GM19468 (cell line): ENCODE measurements at regions not wholly inside any gene's neighbourhood (a gene's known extent, or its start where the extent isn't known, plus 50 kb on each side); places are given as distances from the start of the nearest gene placed in this dataset.

Experiments
- ATAC-seq: cut with Tn5 transposase; IDR thresholded peaks from one replicate; pipeline ENCODE4 v1.9.1; 2021; ENCODE audit warnings: mild to moderate bottlenecking, moderate library complexity, moderate number of reproducible peaks; ENCODE audit not compliant: unreplicated experiment; ENCODE audit errors: extremely low read depth

DNA sequence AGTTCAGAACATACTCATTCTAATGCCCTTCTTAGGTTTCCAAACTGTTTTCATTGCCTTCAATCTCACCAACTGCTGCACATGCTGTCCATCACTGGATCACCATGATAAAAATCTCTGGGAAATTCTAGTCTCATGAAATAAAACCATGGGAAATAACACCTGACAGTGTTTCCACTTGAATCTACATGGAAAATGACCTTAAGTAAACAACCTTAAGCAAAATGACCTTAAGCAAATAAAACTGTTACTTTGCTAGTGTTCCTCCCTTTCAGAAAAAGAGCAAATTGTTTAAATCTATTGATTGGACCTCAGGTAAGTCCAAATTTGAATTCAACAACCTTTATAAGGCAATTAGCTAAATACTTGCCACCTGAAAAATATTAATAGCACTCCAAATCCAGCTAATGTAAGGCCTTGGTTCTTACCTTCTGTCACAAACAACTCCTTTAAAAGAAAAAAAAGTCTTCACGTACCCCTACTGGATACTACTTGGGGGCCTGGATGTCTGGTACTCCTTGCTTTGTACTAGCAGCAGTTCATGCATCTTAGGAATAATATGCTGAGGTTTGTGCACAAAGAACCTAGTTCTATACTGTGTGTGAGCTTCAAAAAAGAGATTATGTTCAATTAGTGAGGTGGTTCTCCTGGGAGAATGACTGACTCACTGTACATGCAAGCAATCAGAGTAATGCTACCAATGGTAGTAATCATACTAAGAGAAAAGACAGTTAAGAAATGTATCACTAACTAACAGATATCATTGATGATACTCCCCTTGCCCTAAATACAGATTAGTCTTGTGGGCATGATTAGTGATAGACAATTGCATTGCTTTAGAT is 630.4 kb downstream of the PSAT1 start:
- ATAC-seq, result no peak

DNA sequence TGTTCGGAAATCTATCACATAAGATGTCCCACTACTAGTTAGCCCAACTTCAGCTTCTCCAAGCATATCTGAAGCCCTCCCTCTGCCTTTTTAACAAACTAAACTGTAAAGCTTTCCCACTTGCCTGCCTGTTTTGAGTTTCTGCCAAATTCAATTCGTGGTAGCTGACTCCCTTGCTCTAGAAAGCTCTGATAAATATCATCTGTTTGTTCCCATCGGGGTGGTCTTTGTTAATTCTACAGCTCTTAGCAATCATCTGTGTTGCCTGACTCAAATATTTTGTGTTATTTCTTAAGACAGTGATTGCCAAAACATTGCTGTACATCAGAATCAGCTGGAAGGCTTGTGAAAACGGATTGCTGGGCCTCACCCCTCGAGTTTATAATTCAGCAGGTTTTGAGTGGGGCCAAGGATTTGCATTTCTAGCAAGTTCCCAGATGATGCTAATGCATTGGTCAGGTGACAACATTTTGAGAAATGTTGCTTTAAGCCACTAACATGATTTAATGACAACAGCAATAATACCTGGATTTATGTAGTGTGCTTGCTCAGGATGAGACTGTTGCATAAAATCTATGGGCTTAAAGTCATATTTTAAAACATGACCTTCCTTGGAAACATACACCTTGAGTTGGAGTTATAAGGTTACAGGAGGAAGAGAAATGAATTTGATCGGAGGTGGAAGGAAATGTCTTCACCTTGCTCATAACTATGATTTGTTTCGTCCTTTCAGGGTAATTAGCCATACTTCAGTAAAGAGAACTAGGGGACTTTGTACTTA is 631.9 kb downstream of the PSAT1 start:
- ATAC-seq, result no peak

DNA sequence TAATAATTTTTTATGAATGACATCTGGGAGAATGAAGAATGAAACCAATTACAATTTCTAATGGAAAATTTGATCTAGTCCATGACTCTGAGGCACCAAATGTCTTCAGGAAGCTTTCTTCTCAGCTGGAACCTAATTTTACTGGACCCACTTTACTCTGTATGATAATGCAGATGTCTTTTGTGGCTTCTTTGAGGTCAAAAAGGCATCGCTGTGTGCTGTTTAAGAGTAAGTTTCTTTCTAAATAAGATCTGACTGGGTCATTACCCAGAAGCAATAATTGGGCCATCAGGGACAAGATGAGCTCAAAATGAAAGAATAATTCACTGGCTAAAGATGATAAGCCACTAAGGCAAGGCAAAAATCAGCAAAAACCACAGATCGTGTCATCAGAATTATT is 633.4 kb downstream of the PSAT1 start:
- ATAC-seq, result no peak

DNA sequence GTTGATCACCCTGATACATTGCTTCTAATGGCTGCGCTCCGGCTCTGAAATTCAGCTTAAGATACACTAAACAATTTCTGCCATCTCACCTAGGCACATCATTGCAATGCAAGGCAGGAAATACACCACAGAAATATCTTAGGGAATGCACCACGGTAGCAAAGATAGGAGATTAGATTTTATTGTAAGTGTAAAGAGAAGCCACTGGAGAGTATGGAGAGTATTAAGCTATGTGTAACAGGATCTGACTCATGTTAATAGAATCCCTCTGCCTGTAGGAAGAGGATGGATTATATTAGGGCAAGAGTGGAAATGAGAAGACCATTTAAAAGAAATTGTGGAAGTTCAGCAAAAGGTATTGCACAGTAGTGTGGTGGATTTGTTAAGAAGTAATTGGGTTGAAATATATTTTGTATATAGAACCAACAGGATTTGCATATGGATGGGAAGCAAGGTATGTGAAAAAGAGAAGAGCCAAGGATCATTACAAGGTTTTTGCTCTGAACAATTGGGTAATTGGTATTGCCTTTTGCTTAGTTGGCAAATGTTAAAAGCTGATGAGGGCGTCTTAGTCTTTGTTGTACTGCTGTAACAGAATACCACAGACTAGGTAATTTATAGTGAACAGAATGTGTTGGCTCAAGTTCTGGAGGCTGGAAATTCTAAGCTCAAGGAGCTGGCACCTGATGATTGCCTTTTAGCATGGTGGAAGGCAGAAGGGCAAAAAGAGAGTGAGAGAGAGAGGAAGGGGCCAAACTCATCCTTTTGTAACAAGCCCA is 636.1 kb downstream of the PSAT1 start:
- ATAC-seq, result no peak

DNA sequence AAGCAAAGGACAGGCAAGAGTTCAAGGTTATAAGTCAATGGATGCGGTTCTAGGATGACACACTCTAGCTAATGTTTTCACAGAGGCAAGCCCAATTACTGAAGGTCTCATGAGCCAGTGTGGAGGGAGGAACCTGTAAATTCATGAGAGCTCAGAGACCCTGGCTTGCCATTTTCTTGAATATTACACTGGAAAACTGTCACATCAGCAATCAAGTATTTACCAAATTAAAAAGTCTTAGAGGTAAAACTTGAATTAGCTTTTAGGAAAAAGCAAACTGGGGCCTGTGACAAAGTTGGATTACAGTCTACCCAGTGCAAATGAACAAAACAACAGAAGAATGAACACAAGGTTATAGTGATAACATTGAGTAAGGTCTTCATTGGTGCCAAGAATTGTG is 636.9 kb upstream of the TLE4 start:
- no peak for ATAC-seq

DNA sequence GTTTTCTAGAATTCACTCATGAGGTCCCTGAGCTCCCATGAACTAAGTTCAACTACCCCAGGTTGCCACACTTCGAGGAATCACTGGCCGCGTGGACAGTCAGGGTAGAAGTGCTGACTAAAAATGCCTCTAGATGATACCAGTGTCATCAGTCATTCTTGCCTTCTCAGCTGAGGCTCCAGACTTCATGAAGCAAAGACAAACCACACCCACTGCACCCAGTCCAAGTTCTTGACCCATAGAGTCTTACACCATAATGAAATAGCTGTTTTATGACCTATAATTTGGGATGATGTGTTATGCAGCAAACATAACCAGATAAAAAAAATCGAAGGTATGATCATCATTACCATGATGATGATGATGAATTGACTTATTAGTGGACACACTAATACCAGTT is 632.9 kb upstream of the TLE4 start:
- no peak for ATAC-seq

DNA sequence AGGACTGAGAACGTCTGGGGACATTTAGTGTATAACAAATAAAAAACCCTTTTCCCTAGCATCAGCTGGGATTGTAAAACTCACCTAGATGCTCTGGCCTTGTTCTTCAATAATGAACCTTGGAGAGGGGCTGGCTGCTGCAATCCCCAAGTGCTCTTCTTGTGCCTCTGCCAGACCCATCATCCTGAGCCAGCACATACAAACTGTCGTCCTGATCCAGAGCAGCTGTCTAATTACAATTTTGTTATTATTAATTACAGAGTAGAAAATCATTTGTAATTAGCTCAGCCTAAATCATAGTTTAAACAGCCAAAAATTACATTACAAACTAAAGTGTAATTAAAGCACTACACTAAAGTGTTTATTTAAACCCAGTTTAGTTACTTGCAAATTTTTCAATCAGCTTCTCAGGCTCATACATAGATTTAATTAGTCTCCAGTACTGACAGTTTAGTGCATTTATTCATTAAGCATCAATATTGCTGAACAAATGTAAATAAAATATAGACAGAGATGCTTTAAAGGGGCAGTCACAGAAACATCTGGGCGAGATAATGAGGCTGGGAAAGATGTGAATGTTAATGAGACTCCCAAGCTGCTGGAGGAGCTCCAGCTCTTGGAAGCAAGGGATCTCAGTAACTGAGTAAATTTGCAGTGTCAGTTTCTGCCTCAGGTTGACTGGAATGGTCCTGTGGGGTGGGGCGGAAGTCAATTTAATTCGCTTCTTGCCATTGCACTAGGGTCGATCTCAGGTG is 632.3 kb upstream of the TLE4 start:
- no peak for ATAC-seq

DNA sequence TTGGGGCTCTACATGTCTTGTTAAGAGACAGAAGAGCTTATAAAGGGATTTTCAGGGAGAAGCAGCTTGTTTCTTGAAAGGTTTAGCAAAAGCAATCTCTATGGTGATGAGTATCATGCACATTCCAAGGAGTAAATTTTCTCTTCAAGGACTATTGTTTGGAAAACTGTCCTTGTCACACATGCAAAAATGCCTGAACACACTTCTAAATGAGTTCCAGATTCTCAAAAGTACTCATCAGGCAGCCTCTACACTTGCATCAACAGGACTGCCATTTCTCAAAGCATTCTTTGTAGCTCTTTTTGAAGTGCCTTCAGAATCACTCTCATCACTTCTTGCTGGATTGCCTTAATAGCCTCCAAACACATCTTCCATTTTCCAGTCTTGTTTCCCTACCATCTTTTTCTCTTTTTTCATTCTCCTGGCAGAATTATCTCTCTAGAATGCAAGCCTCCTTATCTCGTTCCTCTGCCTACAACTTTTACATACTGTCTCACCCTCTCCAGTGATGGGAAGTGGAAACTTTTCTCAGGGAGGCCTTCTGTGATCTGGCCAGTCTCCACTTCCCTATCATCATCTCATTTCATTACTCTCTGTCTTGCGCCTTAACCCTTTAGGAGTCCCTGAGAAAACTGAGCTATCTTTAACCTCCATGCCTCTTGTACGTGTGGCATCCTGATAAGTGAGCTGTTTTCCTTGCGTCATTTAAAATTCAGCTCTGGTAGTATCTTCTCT is 631.5 kb upstream of the TLE4 start:
- no peak for ATAC-seq

DNA sequence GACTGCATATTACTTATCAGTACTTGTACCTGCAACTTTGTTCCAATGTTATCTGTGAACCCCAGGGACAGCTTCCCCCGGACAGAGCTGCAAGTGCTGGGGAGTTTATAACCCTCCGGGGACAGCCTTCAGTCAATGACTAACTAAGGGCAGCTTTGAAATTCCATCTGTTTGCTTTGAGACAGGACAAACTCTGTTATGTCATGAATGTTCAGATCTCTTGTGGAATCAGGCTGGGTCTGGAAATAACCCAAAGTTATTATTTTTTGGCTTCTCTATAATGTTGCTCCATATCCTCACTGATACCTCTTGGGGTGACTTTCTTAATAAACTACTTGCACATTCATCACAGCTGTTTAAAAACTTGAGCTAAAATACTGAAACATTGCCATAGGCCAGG is 617.5 kb upstream of the TLE4 start:
- no peak for ATAC-seq

DNA sequence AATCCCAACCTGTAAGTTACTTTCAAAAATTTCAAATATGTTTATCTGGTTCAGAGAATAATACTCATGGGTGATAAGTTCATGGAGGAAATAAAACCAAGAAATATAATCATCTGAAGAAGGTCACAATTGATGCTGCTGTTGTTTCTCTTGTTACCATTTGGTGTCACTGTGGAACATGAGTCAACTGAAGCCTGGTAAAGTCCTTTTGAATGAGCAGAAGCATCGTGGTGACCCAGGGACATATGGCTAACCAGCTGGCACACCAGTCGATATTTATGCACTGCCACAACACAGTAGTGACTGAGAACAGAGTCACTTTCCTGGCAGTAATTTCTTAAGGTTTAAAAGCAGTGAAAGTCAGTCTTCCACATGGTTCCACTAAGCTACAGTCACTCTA is 612.9 kb upstream of the TLE4 start:
- ATAC-seq, result no peak

DNA sequence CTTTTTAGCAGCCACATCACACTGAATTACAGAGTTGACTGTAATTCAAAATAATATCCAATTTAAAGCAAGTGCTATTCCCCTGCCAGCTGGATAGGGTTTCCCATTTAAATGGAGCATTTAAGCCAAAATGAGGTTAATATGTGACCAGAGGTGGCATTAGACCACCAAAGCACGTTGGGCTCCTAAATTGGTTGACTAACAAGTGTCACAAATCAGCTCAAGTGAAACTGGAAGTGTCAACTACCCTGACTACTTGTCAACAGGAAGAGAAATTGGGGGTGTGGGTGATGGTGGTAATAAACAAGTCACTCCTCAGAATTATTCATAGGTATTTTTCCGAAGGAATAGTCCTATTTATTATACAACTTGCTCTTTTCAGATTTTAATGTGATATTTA is 609.6 kb upstream of the TLE4 start:
- ATAC-seq, result no peak

DNA sequence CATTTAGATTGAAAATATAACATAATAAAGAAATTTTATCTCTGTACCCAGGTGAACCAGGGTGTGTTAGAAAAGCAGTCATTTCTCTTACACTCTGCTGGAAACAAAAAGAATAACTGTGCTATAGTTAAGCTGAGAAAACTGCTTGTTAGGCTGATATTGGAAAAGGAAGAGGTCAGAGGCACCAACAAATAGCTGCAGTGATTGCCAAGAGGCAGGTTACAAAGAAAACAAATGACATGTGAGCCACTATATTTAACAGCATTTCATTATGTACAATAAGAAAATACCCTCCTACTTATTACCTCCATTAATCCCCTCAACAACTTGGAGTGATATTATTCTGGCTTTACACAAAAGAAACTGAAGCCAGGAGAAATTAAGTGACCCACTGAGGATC is 607.9 kb upstream of the TLE4 start:
- no peak for ATAC-seq

DNA sequence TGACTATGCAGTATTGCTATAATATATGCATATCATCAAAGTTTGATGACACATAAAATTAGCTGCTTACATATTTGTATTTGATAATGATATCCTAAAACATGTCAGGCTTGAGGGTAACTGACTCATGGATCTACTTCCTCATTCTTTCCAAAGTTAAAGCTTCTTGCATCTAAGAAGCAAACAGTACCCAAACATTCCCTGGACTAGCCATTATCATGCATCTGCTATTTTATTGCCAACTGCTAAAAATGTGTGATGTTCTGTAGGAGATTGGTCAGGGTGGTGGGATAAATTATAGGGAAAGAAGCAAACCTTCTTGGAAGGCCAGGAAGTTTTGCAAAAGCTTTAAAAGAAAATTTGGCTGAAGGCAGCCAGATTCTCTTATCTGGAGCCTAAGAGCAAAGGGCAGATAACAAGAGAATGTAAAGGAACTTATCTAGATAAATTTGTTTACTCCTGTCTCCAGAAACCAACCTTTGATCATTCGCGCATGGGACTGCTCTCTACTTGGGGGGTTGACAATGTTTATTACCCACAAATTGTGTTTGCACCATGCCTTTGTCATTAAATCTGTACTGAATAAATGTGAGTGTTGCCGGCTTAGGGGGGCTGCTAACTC is 604.1 kb upstream of the TLE4 start:
- ATAC-seq, result no peak

DNA sequence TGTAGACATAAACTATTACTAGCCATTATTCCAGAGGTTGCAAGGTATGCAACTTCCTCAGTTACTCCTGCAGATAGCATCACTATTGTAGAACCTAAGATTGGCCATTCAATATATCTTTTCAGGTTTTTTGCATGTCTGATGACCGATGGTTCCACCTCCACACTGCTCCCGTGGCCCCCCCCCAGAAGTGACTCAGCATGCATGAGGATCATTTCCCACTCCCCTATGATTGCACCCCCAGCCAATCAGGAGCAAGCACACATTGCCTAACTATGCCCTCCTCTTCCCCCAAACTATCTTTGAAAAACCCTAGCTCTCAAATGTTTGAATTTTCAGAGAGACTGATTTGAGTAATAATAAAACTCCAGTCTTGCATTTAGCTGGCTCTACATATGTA is 601.4 kb upstream of the TLE4 start:
- no peak for ATAC-seq

DNA sequence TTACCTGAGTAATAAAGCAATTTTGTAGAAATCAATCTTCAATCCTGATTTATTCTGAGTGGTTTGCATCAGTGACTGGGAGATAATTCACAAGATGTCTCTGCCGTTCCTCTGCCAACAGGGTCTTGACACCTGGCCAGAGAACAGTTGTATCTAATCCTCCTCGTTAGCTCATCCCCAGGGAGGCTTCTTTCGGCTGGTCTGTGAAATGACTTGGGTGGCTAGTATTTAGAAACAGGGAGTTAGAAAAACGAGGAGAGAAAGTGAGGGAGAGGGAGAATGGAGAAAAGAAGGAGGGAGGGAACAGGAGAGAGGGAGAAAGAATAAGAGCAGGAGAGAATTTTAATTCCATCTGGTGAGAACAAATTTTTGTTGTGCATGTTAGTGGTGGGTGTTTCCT is 600.2 kb upstream of the TLE4 start:
- ATAC-seq, result no peak

DNA sequence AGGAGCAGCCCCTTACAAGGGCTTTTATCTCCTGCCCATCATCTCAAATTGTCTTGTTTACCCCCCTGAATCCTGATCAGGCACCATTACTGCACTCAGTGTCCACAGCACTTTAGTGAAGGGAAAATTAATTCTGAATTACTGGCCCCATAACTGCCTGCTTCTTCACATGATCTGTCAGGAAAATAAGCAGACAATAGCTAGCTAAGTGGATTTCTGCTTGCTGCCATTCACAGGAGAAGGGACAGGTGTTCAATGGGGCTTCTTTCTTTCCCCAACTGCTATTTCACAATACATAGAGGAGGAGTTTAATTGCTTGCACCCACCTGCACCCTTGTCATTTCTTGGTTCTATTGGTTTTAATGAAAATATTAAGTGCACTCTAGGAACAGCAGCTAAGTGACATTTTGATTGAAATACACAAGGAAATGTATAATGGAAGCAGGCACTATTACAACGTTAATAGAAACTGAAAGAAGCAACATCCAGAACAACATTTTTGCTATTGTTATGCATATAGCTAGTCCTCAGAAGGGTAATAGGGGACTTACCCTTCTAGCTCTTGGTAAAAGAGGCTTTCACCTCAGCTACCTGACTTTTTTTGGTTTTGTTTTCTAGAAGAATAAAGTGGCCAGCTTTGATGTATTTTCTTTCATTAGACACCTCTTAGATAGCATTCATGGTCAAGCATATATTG is 599.3 kb upstream of the TLE4 start:
- ATAC-seq, result no peak

DNA sequence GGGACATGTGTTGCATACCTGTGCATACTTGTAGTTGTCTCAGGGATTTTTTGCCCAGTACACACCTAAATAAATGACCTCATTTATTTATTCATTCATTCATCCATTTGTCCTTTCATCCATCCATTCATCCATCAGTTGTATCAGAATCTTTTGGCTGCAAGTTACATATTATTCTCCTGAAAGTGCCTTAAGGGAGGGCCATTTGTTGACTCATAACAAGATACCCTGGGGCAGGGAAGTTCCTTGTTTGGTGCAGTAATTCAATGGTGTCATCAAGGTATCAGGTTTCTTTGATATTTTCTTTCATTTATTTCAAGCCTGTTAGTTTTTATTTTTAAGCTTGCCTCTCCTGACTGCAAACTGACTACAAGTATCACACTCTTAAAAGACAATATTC is 597.9 kb upstream of the TLE4 start:
- ATAC-seq, result no peak

DNA sequence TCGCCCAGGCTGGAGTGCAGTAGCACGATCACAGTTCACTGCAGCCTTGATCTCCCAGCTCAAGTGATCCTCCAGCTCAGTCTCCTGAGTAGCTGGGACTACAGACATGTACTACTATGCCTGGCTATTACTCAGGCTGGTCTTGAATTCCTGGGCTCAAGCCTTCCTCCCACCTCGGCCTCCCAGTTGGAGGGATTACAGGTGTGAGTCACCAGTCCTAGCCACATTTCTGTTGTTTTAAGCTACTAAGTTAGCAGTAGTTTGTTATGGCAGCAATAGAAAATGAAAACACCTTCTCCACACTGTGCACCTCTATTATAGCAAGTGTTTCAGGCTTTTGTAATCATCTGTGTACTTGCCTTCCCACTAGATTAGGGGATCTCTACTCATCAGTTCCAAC is 588.9 kb upstream of the TLE4 start:
- ATAC-seq, result no peak
